ENCODE measurements at regions not wholly inside any gene's neighbourhood (a gene's known extent, or its start where the extent isn't known, plus 50 kb on each side); places are given as distances from the start of the nearest gene placed in this dataset.

DNA sequence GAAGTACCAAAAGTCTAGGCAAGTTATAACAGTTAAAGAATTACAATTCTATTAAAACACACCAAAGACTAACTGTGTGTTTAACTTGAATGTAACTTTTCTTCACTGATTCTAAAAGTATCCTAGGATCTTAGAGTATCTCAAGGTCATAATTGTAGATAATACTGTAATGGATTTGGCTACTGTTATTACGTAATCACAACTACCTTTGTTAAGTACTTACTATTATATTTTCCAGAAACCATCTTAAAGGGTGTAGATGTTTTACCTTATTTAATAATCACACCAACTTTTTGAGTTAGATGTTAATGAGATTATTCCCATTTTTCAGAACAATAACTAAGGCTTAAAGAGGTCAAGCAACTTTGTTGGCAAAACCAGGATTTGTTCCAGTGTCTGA lies 161.3 kb upstream of the REG3A start:
- TF ChIP-seq, protein P1, sequence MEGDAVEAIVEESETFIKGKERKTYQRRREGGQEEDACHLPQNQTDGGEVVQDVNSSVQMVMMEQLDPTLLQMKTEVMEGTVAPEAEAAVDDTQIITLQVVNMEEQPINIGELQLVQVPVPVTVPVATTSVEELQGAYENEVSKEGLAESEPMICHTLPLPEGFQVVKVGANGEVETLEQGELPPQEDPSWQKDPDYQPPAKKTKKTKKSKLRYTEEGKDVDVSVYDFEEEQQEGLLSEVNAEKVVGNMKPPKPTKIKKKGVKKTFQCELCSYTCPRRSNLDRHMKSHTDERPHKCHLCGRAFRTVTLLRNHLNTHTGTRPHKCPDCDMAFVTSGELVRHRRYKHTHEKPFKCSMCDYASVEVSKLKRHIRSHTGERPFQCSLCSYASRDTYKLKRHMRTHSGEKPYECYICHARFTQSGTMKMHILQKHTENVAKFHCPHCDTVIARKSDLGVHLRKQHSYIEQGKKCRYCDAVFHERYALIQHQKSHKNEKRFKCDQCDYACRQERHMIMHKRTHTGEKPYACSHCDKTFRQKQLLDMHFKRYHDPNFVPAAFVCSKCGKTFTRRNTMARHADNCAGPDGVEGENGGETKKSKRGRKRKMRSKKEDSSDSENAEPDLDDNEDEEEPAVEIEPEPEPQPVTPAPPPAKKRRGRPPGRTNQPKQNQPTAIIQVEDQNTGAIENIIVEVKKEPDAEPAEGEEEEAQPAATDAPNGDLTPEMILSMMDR (IDR thresholded peaks at IDR 0.05; ENCODE audit: insufficient read depth, low read length): no peak
- TF ChIP-seq, protein P2, sequence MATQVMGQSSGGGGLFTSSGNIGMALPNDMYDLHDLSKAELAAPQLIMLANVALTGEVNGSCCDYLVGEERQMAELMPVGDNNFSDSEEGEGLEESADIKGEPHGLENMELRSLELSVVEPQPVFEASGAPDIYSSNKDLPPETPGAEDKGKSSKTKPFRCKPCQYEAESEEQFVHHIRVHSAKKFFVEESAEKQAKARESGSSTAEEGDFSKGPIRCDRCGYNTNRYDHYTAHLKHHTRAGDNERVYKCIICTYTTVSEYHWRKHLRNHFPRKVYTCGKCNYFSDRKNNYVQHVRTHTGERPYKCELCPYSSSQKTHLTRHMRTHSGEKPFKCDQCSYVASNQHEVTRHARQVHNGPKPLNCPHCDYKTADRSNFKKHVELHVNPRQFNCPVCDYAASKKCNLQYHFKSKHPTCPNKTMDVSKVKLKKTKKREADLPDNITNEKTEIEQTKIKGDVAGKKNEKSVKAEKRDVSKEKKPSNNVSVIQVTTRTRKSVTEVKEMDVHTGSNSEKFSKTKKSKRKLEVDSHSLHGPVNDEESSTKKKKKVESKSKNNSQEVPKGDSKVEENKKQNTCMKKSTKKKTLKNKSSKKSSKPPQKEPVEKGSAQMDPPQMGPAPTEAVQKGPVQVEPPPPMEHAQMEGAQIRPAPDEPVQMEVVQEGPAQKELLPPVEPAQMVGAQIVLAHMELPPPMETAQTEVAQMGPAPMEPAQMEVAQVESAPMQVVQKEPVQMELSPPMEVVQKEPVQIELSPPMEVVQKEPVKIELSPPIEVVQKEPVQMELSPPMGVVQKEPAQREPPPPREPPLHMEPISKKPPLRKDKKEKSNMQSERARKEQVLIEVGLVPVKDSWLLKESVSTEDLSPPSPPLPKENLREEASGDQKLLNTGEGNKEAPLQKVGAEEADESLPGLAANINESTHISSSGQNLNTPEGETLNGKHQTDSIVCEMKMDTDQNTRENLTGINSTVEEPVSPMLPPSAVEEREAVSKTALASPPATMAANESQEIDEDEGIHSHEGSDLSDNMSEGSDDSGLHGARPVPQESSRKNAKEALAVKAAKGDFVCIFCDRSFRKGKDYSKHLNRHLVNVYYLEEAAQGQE (IDR thresholded peaks at IDR 0.05; ENCODE audit: insufficient replicate concordance, low read depth): no peak
- TF ChIP-seq POLR2AphosphoS5 (IDR thresholded peaks at IDR 0.05; ENCODE audit: low read depth): no peak
- TF ChIP-seq GABPA (IDR thresholded peaks at IDR 0.05; ENCODE audit: low read depth): no peak
- TF ChIP-seq SPI1 (IDR thresholded peaks at IDR 0.05; ENCODE audit: borderline replicate concordance, low read depth): no peak
